Activated CD4-positive, alpha-beta T cell treated with anti-CD3 and anti-CD28 coated beads for 1 hour (primary cell): ENCODE measurements at regions not wholly inside any gene's neighbourhood (a gene's known extent, or its start where the extent isn't known, plus 50 kb on each side); places are given as distances from the start of the nearest gene placed in this dataset.
"Not testable (repeated sequence)": the region's sequence is repeated elsewhere in the genome, so short reads cannot be mapped to it uniquely, and the experiment has no call there.

Source experiments
- DNase-seq: peaks from one replicate; pipeline ENCODE4 v3.0.0-alpha.2; 2020

DNA sequence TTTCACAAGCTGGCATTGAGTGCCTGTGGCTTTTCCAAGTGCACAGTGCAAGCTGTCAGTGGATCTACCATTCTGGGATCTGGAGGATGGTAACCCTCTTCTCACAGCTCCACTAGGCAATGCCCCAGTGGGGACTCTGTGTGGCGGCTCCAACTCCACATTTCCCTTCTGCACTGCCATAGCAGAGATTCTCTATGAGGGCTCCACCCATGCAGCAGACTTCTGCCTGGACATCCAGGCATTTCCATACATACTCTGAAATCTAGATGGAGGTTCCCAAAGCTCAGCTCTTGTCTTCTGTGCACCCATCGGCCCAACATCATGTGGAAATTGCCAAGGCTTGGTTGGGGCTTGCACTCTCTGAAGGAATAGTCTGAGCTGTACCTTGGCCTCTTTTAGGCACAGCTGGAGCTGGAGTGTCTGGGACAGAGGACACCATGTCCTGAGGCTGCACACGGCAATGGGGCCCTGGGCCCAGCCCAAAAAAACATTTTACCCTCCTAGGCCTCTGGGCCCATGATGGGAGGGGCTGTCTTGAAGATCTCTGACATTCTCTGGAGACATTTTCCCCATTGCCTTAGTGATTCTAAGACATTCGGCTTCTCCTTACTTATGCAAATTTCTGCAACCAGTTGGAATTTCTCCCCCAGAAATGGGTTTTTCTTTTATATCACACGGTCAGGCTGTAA is 313.3 kb upstream of the SFSWAP start:
- no peak for DNase-seq

DNA sequence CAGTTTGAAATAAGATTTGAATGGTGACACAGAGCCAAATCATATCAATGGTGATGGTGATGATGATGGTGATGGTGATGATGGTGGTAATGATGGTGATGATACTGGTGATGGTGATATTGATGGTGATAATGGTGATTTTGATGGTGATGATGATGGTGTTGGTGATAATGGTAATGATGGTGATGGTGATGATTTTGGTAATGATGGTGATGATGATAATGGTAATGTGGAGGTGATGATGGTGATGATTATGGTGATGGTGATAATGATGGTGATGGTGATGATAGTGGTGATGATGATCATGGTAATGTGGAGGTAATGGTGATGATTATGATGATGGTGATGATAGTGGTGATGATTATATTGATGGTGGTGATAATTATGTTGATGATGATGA is 311.9 kb upstream of the SFSWAP start:
- DNase-seq: no peak

DNA sequence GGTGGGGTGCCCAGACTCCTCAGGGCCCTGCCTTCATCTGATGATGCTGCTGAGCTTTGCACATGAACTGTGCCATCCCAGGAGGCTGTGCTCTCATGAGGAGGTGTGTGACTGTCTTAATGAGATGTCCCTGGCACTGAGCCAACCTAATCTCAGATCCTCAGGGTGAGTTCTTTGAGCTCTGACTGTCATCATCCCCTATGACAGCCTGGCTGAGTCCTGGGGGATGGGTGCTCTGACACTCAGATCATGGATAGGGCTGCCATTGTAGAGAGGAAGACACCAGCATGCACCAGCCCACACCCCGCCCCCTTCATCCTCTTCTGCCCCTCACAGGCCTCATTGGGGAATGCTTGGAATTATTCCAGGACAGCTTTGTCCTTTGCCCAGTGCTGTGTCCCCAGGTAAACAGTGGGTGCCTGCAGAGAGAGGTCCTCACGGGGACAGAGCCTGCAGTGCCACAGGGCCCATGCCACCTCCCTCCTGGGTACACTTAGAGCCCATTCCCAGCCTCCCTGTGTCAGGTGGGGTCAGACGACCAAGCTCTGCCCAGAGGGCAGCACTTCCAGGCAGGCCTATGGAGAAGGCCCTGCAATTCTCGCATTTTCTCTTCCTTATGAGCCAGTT is 310.1 kb upstream of the SFSWAP start:
- not testable (repeated sequence) for DNase-seq

DNA sequence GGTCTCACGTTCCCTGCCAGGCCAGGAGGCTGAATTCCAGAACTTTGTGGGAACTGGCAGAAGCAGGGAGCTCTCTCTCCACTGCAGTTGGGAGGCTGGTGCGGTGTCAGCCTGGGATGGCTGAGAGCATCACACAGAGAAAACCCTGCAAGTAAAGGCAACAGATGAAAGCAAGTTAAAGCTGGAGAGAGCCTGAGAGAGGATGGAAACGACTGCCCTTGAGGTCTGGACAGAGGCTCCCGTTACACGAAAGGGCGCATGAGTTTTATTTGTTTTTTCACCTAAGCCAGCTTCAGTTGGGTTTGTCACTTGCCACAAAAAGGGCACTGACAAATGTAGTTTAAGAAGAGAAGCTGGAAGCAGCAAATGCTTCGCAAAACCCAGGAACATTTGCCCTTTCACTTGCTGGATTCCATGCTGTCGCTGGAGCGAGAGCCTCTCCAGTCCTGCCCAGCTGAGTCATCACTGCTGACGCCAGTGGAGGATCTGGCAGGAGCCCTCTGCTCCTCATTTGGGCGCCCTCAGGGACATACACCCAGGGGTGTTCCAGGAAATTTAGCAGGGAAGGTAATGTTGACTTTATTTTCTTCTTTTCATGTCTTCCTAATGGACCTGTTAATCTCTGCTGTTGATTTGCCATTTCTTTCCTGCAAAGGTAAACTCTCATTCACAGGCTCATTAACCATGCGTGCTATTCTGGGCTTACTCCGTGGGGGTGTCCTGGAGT is 308.8 kb upstream of the SFSWAP start:
- DNase-seq: not testable (repeated sequence)

DNA sequence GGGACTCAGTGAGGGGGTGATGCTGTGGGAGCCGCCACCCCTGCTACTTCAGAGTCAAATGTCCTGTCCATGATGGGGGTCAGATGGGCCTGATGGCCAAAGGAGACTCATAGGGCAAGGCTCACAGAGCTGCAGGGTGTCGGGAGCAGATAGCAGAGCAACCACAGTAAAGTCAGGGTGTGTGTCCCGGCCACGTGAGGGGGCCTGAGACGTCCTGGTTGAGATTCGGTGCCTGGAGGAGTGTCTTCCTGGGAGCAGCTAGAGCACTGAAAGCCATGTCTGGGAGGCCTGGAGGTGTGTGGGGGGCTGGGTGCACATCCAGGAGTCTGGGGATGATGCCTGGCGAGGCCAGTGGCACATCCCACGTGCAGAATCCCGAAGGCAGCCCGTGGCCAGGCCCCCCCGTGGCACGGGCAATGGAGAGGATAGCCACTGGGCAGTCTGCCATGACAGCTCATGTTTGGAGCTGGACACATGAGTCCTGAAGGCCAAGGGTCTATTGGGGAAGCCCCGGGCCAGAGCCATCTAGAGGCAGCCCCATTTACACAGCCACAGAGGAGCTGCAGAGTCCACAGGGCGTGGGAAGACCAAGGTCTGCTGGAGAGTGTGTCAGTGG is 308.0 kb upstream of the SFSWAP start:
- DNase-seq: no peak

DNA sequence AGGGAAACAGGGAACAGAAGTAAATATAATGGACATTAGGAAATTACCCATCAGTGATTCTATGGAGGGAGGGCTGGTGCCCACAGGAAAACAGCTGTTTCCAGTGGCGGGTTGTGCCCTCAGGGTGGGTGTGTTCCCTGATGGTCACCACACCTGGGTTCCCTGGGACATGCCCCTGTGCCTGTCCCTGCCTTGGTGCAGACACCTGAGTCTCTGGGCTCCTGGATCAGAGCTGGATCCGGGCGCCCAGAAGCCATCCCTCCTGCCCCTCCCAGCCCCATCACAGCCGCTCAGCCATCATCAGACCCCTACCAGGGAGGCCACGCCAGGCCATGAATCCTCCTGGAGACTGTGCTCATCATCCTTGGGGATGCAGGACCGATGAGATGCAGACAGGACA is 307.2 kb upstream of the SFSWAP start:
- no peak for DNase-seq

DNA sequence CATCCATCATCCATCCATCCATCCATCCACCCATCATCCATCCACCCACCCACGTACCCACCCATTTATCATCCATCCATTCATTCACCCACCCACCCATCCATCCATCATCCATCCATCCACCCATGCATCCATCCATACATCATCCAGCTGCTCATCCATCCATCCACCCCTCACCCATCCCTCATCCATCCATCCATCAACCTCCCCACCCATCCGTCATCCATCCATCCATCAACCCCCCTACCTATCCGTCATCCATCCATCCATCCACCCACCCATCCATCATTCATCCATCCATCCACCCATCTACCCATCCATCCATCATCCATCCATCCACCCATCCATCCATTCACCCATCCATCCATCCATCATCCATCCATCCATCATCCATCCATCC is 306.2 kb upstream of the SFSWAP start:
- DNase-seq: no peak

DNA sequence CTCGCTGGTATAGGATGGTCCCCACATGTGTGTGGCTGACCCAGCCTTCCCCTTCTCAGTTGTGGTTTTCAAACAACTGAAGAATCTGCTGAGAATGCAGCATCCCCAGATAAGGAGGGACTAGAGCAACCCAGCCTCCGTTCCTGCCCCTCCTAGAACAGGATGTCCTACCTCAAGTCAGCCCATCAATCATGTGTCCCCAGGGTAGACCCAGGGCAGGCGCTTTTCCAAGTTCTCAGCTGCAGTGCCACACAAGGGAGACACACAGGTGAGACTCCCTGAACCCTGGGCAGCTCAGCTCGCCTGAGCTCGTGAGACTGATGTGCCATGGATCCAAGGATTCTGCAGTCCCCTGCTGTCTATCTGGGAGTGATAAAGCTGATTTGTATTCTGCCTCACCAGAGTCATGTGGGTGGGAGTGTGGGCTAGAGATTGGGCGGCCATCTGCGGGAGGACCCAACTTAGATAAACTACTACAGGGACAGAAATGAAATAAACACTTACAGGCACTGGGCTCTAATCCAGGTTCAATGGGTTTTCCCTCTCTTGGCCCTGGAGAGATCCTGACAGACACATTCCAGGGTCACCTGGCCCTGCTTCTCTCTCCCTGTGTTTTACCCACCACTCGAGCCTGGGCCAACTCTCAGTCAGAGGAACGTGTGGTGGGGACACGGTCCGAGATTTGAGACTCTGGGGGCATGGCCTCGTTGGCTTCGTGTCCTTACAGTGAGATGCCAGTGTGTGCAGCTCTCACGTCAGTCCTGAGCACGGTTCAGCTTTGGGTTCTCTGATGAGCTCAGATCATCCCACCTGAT is 303.5 kb upstream of the SFSWAP start:
- DNase-seq: no peak

DNA sequence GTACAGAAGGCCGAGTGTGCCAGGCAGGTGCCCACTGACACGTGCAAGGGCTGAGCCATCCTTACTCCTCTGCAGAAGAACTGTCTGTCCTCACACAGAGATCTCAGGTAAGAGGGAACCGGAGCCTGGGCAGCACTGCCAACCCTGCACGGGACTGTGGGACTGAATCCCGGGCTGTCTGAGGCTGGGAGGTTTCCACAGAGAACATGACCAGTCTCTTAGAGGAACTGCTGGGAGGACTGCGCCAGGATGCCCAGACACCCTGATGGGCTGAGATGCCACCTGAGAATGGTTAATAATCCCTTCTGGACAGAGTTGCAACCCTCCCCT is 302.9 kb upstream of the SFSWAP start:
- DNase-seq: no peak

DNA sequence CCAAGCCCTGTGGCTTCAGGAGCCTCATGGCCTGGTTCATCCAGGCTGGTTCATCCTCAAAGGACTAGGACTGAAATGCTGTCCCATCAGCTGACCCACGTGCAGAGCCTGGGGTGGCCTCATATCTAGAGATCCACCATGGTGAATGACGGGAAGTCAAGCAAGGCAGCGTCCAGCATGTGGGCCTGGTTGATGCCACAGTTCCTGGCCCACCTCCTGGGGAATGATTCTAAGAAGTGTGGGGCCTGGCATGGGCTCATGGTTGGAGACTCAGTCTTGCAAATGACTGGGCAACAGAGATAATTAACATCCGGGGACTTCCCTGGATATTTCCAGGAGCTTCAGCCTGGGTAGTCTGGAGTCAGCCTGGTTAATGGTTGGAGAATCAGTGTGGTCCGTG is 302.4 kb upstream of the SFSWAP start:
- no peak for DNase-seq

DNA sequence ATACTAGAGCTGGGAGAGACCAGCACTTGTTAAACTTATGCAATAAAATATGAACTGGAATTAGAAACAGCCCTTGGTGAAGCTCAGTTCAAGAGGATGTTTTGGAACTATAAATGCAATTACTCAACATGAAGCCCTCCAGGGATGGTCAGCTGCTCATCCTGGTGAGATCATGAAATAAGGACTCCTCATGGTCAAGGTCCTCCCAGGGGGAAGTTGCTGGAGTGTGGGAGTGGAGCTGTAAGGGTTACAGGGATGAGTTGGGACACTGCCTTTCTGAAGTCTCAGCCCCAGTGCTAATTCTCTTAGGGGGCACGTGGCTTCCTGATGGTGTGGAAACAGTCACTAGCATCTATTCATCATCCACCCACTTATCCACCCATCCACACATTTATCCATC is 301.7 kb upstream of the SFSWAP start:
- no peak for DNase-seq

DNA sequence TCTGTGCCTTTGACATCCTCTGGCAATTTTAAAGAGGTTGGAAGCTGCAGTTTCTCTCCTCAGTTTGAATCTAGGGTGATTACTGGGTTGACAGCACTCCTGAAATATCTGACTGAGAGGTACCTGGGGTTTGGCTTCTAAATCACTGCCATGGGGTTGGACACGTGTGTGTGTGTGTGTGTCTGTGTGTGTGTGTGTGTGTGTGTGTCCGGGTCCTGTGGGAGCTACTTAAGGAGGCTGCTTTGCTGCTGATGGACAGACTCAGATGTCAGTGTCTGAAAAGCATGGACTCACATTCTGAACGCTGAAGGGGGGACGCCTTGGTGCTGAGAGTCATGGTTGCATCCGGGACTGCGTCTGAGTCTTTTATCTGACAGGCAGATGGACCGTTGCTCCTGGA is 299.1 kb upstream of the SFSWAP start:
- DNase-seq: not testable (repeated sequence)

DNA sequence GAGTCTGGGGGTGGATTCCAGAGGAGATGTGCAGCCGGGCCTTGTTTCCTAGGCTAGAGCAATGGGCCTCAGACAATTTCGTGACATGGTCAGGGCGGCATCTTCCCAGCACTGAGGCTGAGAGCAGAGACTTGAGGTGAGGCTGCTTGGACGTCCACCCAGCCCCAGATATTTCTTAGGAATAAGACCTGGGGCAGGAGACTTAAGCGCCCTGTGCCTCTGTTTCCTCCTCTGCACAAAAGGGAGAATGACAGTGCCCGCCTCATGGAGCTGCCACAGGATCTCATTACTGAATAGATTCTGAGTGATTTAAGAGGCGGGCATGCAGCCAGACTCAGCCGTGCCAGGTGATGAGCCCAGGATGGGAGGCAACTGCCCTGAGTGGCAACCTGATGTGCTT is 297.9 kb upstream of the SFSWAP start:
- DNase-seq: no peak

DNA sequence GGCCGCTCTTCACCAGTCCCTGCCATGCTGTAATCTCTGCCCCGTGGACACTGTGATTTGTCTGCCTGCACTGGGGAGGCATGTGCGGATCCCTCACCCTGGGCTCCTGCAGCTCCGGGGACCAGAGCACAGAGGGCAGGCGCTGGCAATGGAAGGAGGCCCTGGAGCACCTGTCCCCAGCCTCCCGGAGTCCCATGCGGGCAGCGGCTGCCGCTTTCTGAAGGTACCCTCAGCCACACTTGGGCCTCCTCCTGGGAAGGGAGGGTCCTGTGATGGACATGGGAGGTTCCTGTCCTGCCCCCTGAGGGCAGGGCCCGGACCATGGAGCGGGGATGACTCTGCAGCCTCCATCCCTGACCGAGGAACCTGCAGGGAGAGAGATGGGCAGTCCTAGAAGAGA is 297.4 kb upstream of the SFSWAP start:
- DNase-seq: no peak

DNA sequence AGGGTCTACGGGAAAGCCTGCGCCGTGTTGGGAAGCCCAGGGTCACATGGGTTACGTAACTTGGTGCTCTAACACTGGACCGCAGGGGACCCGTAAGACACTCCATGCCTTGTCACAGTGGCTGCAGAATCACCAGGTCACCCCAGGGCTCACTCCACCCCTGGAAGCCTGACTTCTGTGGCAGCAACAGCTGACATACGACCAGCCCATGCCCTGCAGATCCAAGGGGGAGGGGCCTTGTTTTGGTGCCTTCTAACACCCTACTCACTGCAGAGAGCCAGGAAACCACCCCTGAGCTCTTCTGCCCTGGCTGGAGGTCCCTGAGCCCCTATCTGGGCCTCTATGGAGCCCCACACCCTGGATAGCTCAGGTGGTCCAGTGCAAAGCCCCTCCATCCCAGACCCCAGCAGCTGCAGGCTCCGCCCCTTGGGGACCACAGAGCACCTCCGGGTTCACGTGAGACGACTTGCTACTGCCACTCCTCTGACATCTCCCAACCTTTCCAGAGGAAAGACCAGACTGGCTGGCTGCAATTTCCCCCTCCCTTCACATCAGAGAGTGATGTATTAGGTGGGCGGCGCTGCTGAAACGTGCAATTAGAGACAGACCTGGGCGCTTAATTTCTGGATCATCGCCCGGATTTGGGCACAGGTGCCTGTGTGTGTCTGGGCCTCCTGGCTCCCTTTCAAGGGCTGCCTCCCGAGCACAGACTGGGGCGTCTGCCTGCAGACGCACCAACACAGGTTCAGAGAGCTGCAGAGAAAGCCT is 296.6 kb upstream of the SFSWAP start:
- not testable (repeated sequence) for DNase-seq

DNA sequence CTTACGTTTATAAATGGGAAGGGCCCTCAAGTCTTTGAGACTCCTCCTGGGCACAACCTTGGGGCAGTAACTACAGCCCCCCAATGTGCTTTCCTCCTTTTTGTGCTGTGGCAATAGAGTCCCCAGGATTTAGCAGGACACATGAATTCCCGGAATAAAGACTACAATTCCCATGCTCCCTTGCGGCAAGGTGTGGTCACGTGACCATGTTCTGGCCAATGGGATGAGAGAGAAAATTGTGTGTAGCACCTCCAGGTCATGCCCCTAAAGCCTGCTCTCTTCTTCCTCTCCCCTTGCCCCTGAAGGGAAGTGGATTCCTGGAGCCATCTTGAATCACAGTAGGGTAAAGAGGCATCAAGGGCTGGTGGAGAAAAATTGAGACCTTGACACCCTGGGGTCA is 295.1 kb upstream of the SFSWAP start:
- no peak for DNase-seq

DNA sequence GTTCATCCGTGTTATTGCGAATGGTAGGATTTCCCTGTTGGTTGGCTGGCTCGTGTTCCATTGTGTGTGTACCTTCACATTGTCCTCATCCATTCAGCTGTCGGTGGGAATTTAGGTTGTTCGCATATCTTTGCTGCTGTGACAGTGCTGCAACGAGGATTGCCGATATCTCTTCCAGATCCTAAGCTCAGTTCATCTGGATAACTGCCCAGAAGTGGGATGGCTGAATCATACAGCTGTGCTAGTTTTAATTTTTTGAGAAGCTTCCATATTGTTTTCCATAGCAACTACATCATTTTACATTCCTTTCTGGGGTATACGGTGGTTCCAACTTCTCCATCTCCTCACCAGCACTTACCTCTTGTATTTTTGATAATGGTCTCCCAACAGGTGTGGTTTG is 292.8 kb upstream of the SFSWAP start:
- no peak for DNase-seq

DNA sequence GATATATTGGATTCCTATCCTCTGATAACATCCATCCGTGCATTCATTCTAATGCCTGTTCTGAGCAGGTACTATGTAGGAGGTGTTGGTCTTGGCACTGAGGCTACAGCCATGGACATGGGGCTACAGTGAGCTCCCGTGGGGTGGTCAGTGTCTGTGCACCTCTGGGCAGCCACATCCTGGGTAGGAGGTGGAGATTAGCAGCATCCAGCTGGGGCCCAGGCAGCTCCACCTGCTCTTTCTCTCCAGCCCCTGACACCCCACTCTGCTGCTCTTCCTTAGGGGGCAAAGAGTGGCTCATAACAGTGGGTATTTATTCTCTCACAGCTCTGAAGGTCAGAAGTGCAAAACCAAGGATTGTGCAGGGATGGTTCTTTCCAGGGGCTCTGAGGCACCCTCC is 292.0 kb upstream of the SFSWAP start:
- no peak for DNase-seq

DNA sequence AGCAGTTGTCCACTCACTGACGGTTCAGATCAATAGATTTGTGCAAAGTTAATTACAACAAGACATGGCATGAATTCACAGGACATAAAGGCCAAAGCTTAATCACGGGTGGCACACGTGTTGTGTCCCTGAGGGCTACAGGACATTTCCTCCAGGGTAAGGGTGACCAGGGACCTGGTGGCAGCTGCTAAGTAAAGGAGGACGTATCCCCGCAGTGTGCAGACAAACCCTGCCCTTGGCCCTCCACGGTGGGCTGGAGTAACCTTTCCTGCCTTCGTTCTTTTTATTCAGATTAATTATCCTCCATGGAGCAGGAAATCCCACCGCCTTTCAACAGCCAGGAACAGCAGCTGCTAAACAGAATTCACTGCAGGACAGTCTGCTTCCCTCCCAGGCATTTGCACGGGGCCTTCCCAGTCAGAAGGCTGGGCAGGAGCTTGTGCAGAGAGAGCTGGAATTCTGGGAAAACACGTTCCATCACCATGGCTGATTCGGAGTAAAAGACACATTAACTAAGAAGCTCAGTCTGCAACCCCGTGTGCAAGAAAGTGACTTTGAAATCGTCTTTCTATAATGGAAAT is 289.9 kb upstream of the SFSWAP start:
- no peak for DNase-seq

DNA sequence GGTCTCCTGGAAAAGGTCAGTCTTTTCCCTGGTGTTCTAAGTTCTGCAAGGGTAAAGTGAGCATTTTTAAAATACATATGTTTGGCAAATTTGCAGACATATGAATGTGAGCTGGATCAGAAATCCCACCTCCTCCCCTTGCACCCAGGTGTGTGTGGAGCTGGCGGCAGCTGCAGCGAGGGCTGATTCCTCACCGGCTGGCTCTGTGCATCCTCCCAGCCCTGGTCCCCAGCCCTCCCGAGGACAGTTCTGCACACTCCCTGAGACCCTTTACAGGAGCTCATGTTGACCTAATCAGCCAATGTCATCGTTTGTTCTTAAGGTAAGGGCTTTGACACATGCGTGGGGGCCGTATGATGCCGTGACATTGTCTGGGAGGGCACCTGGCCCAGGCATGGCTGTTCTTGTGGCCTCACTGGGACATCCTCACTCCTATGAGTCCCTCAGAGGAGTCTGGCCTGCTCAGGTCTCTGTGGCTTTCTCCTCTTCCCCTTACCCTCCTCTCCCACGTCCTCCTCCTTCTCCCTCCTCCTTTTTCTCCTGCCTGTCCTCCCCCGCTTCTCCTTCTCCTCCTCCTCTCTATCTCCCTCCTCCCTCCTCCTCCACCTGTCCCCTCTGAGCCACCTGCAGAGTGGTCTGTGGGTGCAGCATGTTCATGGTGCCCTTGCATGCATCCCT is 289.2 kb upstream of the SFSWAP start:
- DNase-seq: no peak

DNA sequence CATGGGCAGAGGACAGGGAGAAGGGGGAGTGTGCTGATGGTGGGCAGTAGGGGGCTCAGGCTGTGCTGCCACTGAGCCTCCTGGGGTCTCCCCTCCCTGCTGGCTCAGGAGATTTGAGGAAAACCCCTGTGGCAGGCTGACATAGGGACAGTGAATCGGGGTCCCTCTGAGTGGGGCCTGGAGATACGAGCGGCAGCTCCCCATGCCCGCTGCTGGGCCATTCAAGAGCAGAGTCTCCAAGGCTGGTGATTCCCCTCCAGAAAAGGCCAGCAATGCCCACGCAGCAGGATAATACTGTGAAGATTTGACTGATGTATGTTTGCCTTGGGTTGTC is 288.7 kb upstream of the SFSWAP start:
- no peak for DNase-seq

DNA sequence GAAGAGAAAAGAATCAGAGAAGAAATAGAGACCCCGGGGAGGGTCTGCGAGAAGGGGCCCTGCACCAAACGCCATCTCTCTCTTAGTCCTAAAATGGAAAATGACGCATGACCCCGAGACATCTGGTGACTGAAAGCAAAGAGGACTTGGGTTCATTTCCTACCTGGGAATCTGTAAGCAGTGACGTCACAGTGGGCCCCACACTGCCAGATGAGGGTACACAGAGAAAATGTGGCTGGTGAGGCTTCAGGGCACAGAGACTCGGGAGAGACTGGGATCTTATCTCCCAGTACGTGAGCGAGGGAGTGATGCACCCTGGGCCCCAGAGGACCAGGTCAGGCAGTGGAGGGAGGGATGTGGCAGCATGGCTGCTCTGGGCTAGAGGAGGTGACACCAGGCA is 288.1 kb upstream of the SFSWAP start:
- DNase-seq: no peak
